Brain pericyte (primary cell): ENCODE measurements at regions not wholly inside any gene's neighbourhood (a gene's known extent, or its start where the extent isn't known, plus 50 kb on each side); places are given as distances from the start of the nearest gene placed in this dataset.

Experiments used
- DNase-seq: peaks from one replicate; pipeline ENCODE4 v3.0.0-alpha.2; 2012; ENCODE audit warnings: low read depth, low spot score

- no peak for DNase-seq
These were observed 52.5 kb upstream of the PITX2 start for GRCh38 chr4:110675426-110675825.

DNA sequence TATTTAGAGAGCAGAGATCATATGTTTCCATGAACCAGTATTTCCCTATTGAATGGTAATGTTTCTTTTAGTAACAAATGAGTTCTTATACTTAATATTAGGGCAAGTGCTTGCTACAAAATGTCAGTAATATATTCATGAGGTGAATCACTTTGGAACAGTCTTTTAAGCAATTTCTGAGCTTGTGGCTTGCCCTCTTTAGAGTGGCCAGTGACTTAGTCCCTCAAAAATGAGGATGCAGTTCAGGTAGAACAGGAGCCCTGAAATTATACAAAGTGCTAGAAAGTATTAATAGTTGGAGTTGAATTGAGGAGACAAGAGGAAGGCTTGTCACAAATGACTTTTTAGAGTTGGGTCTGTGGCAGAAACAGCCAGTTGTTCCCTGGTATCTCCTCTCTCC lies 53.4 kb upstream of the PITX2 start:
- DNase-seq, result no peak

- DNase-seq, result no peak
These were observed 55.8 kb upstream of the PITX2 start for GRCh38 chr4:110678517-110679227.

DNA sequence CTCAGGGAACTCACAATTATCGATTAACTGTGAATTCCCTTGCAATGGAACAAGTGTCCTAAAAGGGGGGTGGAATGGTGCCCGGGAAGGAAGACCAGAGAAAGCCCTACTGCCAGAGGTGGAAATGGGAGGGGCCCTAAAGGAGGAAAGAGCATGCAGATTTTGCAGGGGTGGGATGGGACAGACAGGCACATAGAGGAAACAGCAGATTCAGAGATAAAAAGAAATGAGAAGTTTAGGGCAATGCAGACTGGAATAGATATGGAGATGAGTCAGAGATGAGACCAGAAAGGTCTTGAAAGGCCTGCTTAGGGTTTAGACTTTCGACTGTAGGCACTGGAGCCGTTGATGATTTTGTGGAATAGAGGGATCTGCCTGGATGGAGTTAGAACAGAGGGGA lies 57.4 kb upstream of the PITX2 start:
- no peak for DNase-seq

DNA sequence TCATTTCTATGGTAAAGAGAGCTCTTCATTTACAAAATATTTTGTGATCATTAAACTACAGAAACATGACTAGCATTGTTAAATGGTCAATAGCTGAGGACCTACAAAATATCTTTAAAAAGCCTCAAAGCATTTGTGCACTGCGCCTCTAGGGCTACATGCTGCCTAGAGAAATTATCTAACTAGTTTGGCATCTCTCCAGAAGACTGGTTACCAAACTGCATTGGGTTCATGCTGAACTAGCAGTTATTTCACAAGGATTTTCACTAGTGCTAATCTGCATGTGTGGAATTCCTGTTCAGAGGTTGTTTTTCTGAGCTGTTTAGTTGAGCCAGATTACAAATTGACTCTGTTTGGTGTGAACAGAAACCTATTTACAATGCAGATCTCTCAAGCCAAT lies 58.5 kb upstream of the PITX2 start:
- DNase-seq, result no peak

- DNase-seq, result no peak
These were observed 59.4 kb upstream of the PITX2 start for GRCh38 chr4:110682311-110682710.

DNA sequence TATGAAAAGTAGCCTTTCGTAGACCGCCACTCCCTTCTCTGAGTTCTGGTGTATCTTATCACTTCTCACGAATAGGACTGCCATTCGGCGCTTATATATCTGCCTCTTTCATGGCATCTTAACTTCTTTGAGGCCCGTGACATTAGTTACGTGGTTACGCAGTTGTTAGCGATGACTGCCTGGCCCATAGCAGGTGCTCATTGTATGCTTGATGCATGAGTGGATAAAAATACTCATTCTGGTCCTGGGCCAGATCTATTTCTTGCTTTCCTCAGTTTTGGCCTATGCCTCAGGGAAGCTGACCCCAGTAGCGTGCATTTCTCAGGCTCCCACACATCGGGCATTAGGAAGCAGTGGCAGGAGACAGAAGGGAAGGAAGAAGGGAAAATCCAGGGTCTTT lies 60.7 kb upstream of the PITX2 start:
- DNase-seq, result no peak

- DNase-seq, result no peak
These were observed 79.4 kb upstream of the PITX2 start for GRCh38 chr4:110702326-110702725.

DNA sequence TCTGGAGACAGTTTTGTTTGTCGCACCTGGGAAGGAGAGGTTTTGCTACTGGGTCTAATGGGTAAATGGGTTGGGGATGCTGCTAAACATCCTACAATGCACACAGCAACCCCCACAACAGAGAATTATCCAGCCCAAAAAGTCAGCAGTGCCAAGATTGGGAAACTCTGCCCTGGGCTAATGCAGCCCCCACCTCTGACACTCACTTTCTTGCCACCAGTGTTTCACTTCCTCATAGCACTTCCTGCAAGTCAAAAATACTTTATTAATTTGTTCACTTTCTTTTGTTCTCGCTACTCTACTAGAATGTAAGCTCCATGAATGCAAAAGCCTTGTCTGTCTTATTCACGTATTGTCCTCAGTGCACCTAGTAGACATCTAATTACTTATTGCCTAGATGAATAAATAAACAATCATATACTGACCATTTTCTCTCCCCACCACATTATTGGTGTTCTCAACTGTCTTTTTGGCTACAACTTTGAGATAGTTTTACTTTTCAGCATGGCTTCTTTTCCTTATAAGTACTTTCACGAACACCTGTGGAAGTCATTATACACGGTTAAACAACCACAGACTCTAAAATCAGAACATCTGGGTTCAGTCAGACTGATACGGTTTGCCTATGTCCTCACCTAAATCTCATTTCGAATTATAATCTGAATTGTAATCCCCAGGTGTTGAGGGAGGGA lies 82.0 kb upstream of the PITX2 start:
- no peak for DNase-seq

DNA sequence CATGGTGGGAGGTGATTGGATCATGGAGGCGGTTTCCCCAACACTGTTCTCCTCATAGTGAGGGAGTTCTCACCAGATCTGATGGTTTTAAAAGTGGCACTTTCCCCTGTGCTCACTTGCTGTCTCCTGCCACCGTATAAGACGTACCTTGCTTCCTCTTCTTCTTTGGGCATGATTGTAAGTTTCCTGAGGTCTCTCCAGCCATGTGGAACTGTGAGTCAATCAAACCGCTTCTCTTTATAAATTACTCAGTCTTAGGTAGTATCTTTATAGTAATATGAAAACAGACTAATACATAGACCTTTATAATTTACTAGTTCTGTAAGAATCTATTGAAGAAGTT lies 82.5 kb upstream of the PITX2 start:
- no peak for DNase-seq

DNA sequence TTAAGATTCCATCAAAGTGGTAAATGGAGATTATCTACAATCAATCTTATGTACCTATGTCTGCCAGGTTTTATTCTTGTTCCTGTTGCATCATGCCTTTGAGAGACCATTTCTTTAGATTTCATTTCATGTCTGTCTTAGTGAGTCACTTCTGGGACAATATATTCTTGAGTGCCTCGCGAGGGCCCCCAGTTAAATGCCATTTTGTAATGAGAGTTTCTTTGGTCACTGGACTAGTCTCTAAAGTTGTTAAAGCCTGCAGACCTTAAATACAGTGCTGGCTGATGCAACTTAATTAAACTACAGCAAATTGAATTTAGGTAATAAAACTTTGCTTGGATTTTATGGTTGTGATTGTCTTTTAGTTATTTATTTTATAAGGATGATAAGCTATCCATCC lies 87.2 kb upstream of the PITX2 start:
- DNase-seq, result no peak

- no peak for DNase-seq
These were observed 89.6 kb upstream of the PITX2 start for GRCh38 chr4:110712486-110712885.

DNA sequence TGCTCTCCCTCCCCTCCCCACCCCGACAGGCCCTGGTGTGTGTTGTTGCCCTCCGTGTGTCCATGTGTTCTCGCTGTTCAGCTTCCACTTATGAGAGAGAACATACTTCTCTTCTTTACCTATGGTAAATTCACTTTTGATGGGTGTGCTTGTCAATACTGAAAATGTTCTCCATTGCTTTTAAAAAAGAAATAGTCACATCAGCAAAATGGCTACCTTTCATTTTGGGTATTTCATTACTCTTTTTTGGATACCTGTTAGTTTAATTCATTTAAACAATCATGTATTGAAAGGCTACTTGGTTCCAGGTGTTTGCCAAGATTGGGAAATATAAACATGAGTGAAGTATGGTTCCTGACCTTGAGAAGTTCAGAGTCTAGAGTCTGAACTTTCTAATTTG lies 107.4 kb upstream of the PITX2 start:
- DNase-seq, result no peak

GRCh38 chr4:110733901-110734300 lies 111.0 kb upstream of the PITX2 start:
- no peak for DNase-seq

- no peak for DNase-seq
These were observed 112.8 kb upstream of the PITX2 start for GRCh38 chr4:110735686-110736085.

DNA sequence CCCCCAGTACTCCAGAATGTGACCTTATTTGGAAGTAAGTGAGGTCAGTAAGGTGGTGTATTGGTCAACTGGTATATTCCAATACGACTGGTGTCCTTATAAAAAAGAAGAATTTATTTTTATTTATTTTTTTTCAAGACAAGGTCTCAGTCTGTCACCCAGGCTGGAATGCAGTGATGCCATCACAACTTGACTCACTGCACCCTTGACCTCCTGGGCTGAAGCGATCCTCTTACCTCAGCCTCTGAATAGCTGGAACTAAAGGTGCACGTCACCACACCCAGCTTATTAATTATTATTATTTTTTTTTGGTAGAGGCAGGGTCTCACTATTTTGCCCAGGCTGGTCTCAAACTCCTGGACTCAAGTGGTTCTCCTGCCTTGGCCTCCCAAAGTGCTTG lies 115.1 kb upstream of the PITX2 start:
- DNase-seq, result no peak

- no peak for DNase-seq
These were observed 119.3 kb upstream of the PITX2 start for GRCh38 chr4:110742143-110742542.

DNA sequence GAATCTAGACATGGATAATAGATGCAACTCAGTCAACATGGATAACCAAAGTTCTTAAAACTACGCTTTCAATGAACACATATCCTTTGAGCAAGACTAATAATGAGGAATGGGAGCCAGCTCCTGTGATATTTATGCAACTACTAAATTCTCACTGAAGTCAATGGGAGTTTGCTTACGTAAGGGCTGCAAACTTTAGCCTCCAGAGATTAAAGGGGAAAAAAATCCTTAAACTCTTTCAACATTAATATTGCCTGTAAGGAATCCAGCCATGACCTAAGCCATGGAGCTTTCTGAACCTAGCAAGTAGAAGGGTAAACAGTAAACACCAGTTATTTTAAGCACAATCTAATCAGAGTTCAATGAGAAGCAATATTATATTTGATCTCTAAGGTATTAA lies 125.2 kb upstream of the PITX2 start:
- DNase-seq, result no peak

DNA sequence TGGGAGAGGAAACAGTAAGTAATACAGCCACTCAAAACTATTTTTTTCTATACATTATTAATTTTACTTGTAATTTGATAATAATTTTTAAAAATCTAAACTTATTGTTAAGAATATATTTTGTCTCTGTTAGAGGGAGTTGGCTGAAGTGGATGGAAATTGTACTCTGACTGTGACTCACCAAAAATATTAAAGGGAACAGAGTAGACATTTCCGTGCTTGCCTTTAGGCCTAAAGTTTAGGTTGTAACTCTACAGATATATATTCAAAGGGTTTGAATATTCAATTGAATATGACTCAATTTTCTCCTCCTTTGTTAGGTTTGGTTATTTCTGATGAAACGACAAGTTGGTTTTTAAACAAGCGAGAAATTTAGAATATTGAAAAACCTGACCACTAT lies 128.3 kb upstream of the PITX2 start:
- DNase-seq, result no peak

DNA sequence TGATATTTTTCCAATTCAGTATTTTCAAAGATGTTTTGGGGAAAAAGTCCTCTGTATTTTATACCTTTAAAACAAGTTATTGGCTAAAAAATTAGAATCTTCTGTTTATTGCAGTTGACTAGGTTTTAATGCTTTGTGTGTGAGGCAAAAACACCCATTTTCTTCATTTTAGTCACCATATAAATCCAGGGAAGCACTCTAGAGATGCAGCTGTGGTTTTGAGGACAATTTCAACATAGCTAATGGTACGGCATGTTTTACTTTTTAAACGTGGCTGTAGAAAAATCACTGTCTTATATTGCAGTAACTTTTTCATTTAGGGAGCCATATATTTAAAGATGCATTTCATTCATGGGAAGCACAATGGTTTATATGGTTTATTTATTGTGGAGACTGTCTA lies 129.1 kb upstream of the PITX2 start:
- no peak for DNase-seq

- DNase-seq, result no peak
These were observed 130.6 kb upstream of the PITX2 start for GRCh38 chr4:110753466-110753865.

GRCh38 chr4:110754716-110755115 lies 131.8 kb upstream of the PITX2 start:
- DNase-seq, result no peak

DNA sequence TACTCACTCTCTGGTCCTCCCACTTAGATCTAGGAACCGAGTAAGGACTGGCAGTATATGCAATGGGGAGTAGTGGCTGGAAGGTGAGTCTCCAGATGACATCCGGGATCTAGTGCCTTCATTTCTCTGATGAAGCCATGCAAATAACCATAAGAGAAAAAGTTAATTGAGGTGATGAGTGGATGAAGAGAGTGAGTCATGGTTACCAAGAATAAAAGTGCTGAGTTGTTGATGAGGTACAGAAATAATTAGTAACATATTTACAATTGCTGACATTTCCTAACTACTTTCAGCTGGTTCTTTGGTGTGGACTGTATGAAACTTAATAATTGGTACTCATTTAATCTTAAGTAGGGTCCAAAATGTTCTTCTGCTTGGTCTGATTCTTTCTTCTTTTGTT lies 146.7 kb upstream of the PITX2 start:
- no peak for DNase-seq

DNA sequence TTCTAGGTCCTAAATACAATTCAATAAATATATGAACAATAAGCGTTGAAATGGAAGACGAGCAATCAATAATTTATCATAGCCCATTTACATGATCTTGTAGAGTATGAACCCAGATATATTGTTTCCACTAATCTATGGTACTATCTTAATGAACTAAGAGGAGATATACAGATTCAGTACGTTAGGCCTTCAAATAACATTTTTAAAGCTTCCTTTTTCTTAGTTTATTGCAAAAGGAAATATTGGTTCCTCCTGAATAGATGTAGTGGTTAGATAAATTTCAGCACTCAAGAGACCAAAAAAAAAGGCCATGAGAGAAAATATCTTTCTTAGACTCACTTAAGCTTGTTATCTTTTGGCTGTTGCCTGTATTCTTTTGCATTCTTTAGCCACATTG lies 147.5 kb upstream of the PITX2 start:
- DNase-seq, result no peak
